DMS 273 (cell line): ENCODE measurements at regions not wholly inside any gene's neighbourhood (a gene's known extent, or its start where the extent isn't known, plus 50 kb on each side); places are given as distances from the start of the nearest gene placed in this dataset.

Experiments
- DNase-seq: peaks from one replicate; lab custom pipeline; 2025; ENCODE audit not compliant: unreplicated experiment; lab: John Stamatoyannopoulos, UW

DNA sequence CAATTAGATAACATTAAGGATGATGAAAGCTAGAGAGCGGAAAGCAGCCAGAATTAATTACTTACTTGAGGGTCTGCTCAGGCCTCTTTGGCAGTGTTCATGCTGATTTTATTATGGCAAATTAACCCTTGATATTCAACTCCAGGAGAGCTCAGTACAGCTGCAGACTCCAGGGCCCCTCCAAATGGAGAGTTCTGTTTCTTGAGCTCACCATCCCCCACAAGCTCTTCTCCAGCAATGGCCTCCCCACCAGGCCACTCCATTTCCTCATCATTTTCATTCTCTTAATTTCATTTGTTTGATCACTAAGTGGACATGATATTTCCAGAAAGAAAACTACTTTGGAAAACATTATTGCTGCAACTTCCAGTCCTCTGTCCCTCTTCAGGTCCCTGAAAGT lies 513.3 kb upstream of the NOX3 start:
- DNase-seq = no peak

DNA sequence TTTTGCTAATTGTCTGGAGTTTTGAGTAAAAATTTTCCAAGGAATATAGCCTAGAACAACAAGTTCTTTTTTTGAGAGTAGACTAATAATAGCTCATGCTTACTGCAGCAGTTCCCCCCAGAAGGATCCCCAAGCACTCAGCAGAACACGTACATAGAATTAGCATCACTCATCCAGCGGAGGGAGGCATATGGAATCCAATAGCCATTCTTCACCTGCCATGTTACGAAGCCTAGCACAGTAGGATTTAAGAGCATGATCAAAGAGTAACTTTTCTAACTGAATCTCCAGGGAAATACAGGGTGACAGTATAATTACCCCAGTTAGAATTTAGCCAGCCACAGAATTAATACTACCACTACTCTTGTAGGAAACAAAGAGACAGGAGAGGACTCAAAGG lies 511.7 kb upstream of the NOX3 start:
- no peak for DNase-seq

DNA sequence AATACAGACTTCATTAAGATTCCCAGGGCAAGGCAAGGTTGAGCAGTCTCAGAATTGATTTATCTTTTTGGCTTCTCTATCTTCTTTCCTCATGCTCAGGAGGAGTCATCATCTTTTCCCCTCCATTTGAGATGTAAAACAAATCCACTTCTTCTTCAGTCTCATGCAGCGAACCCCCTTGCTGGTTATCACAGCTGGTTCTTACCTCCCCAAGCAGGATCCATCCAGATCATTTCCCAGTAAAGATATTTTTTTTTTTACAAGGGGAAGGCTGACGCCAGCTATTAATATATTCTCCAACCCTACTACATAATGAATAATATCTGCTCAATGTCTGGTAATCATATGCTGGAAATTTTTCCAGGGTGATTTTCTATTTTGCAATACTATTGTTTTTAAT lies 508.9 kb upstream of the NOX3 start:
- no peak for DNase-seq

DNA sequence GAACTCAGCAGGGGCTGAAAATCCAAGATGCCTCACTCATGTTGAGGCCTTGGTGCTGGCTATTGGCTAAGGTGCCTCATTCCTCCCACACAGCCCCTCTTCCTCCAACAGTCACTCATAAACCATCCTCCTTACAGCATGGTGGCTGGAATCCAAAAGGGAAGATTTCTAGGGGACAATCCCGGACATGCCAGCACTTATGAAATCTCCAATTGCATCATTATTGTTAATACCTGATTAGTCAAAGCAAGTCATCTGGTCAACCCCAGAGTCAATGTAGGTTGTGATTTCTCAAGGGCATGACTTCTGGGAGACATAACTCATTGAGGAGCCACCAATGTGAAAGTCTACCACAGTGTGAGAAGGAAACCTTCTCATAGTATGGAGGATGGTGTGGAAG lies 506.6 kb upstream of the NOX3 start:
- DNase-seq = no peak

DNA sequence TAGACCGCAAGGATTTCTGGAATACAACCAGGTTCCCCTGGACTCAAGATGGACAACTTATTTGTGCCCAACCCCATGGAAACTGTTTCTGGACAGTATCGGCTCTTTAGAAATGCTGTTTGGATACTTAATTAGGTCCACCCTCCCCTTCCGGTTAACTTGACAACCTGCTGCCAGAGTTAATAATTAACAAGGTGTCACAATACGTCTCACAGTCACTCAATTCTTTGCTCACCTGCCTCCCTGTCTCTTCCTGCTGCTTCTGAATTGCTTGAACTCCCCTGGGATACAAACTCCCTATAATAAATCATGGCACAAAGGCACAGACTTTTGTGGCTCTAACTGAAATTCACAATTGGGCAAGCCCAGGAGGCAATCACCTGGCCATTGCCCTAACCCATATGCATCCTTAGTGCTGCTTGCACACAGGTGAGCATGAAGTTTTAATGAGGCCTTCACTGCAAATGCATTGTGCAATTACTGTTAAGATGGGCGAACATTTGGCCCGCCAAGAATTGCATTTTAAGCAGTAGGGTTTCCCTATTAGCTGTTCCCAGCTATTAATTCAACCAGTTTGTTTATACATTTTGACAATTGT lies 504.4 kb upstream of the NOX3 start:
- no peak for DNase-seq

DNA sequence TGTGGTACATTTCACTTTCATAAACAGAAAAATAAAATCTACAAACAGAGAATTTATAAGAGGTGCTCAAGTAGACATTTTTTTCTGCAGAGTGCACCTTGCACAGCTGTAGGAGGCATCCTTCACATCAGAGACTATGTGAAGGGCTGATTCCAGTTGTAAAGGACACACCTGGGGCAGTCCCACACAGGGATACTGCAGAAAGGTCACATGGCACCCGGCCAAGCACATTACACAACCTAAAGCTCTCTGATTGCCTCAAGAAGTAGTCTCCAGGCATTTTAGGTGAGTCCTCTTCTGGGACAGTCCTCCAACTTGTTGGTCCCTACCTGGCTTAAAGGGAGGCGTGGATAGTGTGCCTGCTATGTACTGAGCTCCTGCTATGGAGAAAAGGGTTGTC lies 502.9 kb upstream of the NOX3 start:
- DNase-seq = no peak

DNA sequence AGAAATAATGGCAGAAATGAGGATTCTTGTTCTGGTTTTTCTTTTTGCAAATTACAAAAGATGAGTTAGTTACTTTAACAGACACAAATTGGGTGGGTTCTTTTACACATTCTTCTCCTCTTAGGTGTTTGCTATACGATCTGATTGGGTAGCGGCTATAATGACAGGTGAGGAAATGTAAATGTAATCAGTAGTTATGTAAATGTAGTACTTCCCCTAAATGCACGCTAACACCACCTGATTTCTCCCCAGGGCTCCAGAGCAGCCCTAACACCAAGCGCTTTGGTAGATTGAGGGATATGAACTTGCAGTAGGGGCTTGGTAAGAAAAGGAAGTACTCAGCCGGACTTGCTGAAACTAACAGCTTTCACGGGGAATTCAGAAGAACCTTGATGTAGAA lies 499.4 kb upstream of the NOX3 start:
- no peak for DNase-seq

DNA sequence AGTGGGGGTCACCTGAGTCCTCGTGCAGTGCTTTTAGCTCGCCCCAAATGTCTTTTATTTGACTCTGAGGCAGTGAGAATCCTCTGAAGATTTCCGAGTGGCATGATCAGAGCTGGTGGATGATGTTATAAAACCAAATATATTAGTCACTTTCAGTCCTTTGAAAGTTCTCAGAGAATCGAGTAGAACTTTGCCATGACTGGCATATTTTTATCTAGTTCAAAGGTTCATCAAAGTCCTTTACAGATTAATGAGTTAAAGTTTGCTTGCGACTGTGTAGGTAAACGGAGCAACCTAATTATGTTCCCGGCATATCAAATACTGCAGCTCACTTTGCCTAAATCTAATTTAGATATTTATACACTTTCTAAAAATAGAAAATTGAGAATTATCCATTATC lies 498.5 kb upstream of the NOX3 start:
- no peak for DNase-seq

DNA sequence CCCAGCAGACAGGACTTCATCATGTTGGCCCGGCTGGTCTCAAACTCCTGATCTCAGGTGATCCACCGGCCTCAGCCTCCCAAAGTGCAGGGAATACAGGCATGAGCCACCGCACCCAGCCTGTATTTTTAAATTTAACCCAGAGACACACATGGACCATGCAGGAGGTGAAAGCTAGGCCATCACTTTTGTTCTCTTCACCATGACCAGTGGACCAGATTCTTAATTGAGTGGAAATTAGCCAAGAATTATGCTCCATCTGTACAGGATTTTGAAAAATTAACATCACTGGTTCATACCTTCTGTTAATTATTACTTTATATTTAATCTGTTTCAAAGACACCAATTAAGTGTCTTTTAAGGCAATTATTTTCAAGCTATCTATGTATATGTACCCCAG lies 493.6 kb upstream of the NOX3 start:
- no peak for DNase-seq

DNA sequence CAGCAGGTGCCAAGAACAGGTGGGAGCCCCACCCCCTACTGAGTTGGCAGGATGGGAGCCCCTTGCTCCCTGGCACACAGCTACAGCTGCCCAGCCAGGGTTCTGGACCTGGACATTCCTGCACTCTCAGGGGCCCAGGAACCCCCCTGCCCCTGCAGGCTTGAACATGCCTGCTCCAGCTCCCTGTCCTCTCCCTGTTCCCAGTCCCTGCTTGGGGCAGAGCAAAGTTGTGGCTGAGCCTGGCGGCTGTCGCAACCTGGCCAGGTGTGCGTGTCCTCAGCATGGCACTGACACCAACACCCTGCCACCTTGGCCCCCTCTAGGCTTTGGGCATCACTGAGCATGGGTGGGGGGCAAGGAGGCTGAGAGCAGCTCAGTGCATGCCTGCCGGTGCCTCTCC lies 491.2 kb upstream of the NOX3 start:
- no peak for DNase-seq

DNA sequence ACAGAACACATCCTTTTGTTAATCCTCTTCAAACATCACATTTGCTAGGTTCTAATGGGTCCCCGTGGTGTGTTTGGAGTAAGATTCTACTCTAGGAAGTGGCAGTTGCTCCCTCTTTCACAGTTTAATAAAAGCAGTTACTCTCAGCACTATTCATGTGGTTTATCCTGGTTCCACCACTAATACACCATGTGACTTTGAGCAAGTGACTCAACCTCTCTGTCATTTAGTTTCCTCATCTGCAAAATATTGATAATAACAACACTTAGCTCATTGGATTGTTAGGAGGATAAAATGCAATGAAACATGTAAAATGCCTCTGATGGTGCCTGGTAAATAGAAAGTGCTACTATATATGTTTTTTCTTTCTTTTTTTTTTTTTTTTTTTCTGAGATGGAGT lies 488.0 kb upstream of the NOX3 start:
- no peak for DNase-seq

DNA sequence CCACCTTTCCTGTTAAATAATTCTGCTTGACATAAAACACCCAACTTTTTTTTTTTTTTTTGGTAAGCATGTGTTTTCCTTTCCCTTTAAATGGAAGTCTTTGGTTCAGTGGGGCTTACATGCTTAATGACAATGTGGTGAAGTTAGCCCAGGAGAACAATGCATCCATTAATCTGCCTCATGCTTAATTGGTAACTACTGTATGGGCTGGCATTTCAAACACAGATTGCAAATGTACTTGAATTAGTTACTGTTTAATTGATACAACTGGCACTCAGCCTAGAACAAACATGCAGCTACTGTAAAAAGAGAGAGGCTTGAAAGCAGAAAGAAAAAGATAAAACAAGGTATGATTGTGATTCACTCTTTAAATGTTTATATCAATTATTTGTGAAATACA lies 483.6 kb upstream of the NOX3 start:
- no peak for DNase-seq

DNA sequence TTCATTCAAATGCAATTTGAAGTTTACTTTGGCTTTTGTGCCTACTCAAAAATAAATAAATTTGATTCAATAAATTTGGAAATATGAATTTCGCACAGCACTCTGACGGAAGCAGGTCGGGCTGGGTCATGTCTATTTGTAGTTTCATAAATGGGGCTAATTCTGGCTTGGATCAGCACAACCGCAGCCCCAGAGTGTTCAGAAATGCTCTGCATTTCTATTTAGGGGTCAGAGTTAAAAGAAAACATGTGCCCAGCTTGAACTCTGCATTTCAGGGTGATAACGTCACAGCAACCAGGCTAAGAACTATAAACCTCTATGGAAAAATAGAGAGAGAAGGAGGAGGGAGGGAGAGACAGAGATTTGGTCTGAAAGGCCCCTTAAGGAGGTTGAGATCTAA lies 480.9 kb upstream of the NOX3 start:
- DNase-seq = no peak

DNA sequence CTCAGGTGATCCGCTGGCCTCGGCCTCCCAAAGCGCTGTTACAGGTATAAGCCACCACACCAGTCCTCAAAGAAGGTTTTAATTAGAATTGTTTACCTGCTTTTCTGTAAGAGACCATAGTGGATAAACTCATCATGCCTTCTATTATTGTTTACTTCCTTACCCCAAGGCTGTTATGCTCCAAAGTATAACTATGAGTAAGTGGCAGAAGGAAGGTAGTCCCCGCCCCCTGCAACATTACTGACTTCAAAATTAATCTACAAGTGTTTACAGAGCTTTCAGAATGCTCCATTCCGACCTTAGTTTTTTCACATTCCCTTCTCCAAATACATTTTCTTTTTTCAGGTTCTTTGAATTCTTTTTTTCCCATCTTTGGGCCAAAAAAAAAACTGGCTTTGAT lies 480.5 kb upstream of the NOX3 start:
- no peak for DNase-seq

DNA sequence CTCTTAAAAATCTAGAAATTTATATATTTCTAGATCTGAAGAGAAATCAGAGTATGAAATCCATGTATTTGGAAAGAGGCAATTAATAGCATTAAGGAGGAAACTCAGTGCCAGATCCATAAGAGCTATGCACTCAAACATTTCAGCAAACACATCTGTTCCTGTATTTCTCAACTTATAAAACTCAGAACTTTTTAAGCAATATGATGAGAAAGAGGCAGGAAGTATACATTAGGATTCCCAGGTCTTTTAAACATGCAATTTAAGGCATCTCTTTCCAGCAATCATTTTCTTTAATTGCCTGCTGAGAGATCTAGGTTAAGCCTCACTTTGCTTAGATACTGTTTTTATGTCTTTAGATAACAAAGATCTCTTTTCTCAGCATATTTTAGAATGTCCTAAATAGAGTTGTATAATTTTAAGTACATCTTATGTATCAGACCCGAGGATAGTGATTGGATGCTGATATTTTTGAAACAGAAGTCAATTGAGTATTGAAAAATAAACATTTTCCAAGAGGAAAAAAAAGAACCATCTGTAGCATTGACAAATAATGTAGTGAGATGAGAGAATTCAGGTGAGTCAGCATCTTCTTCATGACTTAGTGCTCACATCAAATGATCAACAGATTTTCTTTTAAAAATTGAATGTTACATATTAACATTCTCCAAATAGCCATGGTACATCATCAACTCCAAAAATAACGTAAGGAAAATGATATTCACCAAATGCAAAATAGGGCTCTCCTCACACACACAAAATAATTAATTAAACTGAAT lies 461.4 kb upstream of the NOX3 start:
- no peak for DNase-seq

DNA sequence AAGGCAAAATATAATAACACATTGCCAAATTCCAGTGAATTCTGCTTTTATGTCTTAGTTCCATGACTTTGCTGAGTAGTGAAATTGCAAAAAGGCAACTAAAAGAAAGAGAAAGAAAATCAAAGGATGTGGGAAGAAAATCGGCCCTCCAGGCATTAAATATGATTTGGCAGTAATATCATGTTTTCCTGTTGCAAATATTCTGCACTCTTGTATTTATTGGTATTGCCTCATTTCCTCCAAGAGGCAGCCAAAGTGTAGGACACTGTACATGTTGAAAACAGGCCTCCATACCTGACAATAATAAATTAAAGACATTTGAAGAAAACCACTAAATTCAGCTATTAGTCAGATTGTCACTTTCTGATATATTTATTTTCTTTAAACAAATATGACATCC lies 460.0 kb upstream of the NOX3 start:
- DNase-seq = no peak

DNA sequence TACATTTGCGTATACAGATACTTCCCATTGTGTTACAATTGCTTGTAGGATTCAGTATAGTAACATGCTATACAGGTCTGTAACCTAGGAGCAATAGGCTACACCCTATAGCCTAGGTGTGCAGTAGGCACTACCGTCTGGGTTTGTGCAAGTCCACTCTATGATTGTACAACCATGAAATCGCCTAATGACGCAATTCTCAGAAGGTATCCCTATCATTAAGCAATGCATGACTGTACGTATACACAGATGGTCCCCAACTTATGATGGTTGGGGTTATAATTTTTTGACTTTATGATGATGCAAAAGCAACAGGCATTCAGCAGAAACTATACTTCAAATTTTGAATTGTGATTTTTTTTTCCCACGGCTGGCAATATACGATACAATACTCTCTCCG lies 458.2 kb upstream of the NOX3 start:
- DNase-seq = no peak

DNA sequence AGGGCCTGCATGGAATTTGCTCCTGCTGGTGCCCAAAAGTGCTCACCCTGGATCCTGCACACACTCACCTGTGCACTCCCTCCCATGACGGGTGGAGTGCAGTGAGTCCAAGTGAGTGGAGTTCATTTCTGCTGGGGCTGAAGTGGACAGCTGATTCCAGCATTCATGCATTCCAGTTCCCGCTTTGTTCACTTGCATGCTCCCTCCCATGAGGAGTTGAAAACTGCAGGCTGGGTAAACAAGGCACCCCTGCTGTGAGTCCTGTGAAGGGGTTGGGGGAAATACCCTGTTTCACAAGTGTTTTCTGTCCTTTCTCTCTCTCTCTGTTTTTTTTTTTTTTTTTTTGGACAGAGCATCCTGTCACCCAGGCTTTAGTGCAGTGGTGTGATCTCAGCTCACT lies 454.1 kb upstream of the NOX3 start:
- DNase-seq = no peak

DNA sequence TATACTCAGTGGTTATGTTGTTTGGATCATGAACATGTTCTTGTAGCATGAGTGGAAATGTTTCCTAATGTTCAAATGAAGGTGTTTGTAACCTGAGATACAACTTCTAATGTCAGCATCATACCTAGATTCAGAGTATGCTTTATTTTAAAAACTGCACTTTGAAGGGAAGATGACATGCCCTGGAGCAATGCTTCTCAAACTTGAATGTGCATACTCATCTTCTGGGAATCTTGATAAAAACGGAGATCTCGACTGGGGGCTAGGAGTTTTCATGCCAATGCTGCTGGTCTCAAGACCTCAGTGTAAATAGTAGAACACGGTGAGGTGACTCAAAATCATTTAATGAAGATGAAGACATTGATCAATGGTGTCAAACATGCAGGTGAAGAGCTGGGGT lies 440.0 kb upstream of the NOX3 start:
- no peak for DNase-seq

DNA sequence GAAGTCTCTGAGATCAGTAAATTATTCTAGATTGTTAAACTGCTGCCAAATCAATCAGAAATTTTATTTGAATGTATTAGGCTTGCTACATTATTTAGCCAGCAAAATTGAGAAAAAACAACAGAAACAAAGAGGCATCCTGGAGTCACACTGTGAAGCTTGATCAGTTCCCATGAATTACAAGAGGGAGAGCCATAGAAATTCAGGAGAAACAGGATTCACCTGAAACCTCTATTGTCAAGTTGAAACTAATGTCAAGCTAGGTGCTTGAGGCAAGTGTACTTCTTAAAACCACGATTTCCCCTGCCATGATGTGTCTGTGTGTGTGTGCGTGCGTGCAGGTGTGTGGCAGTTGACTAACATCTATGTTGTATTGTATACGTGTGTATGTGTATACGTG lies 439.1 kb upstream of the NOX3 start:
- no peak for DNase-seq

DNA sequence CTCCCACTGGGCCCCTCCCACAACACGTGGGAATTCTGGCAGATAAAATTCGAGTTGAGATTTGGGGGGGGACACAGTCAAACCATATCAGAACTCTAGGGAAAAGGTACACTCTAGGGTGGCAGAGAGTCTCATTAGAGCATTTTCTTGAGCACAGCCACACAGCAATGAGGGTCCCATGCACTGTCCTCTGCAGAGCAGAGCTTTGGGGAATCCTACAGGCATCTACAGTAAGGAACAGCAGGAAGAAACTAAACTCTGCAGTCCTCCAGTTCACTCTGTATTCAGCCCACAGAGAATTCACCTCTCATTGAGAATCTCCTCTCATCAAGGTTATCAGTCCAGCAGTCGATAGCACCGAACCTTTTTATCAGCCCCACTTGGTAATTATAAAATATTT lies 438.6 kb upstream of the NOX3 start:
- DNase-seq = no peak

DNA sequence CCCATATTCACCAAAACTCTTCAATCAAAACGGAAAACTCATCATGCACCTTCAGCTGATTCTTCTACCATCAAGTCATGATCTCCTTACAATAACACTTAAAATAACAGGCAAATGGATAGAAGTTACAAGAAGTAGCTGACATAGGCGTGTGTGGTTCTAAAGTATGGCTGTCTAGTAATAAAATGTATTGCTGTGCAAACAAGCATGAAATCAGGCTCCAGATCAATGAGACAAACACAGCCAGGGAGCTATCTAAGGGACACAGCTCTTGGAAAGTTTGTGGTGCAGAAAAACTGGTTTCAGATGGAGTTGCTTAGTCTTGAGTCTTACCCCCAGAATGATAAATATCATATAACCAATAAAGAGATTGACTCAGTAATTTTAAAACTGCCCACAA lies 434.8 kb upstream of the NOX3 start:
- no peak for DNase-seq

DNA sequence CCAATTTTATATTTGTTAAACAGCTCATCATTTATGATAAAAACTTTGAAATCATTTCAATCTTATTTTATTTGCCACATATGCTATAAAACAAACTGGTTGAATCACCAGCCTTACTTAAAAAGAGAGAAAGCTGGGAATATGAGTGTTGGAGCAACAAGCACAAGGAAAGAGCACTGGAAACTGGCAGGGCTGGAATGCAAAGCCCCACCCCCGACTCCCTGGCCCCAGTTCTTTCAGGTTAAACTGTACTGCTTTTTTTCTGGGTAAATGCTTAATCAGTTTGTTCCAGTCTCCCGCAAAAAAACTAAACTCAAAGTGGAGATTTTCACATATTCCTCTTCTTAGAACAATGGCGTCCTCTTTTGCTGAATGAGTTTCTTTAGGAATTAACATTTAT lies 433.8 kb upstream of the NOX3 start:
- no peak for DNase-seq
